CD4-positive, alpha-beta T cell (primary cell): ENCODE measurements at regions not wholly inside any gene's neighbourhood (a gene's known extent, or its start where the extent isn't known, plus 50 kb on each side); places are given as distances from the start of the nearest gene placed in this dataset.
"Not testable (repeated sequence)": the region's sequence is repeated elsewhere in the genome, so short reads cannot be mapped to it uniquely, and the experiment has no call there.

ENCODE experiments used
- ATAC-seq: fragments of 200-7000 bp; cut with Tn5 transposase; one replicate; pipeline ENCODE4 v1.10.0; 2022; ENCODE audit warnings: mild to moderate bottlenecking; ENCODE audit not compliant: poor library complexity
- CTCF ChIA-PET: fragments of 350-600 bp; sonication (Branson Sonifier 250); formaldehyde crosslinking; loops from one replicate; lab custom pipeline; 2021; ENCODE audit warnings: antibody characterized with exemption, inconsistent platforms; lab: Charles Lee
- POLR2A ChIA-PET: fragments of 350-600 bp; sonication (Branson Sonifier 250); formaldehyde crosslinking; loops from one replicate; lab custom pipeline; 2021; ENCODE audit warnings: antibody characterized with exemption, inconsistent platforms; lab: Charles Lee
- DNase-seq, 14 experiments: peaks; one replicate each; pipeline ENCODE4 v3.0.0-alpha.2; 2013 to 2020; ENCODE audit warnings: mixed read lengths in 2 of 14
- H3K27ac ChIP-seq, 2 donors: one replicate each; pipeline versions ENCODE4 v1.5.1 to v1.7.0; 2013; ENCODE audit warnings: low read length in 2 of 2, low read depth in 1 of 2, mild to moderate bottlenecking in 1 of 2
- H3K27me3 ChIP-seq, 2 experiments: 1 replicate in 1 of 2; 2 replicates in 1 of 2; pipeline versions ENCODE4 v1.6.1 to v1.7.0; 2013; ENCODE audit warnings: low read length in 2 of 2, control low read depth in 1 of 2, mild to moderate bottlenecking in 1 of 2, moderate library complexity in 1 of 2; ENCODE audit not compliant: insufficient read depth in 2 of 2, control insufficient read depth in 1 of 2
- H3K36me3 ChIP-seq: one replicate; pipeline ENCODE4 v1.6.1; 2013; ENCODE audit warnings: low read length, control low read depth; ENCODE audit not compliant: insufficient read depth
- H3K4me1 ChIP-seq: one replicate; pipeline ENCODE4 v1.6.1; 2013; ENCODE audit warnings: low read length, control low read depth; ENCODE audit not compliant: insufficient read depth
- H3K4me3 ChIP-seq: one replicate; pipeline ENCODE4 v1.5.1; 2013; ENCODE audit warnings: mild to moderate bottlenecking, low read length, moderate library complexity
- H3K9me3 ChIP-seq, 2 experiments: 1 replicate in 1 of 2; 2 replicates in 1 of 2; pipeline versions ENCODE4 v1.6.1 to v1.7.0; 2013; ENCODE audit warnings: low read length in 2 of 2, mild to moderate bottlenecking in 2 of 2, control low read depth in 1 of 2, moderate library complexity in 1 of 2; ENCODE audit not compliant: control insufficient read depth in 1 of 2, insufficient read depth in 1 of 2
- H3K27ac Mint-ChIP-seq: one replicate; pipeline ENCODE4 v1.8.0; 2020; ENCODE audit warnings: mixed read lengths
- H3K27me3 Mint-ChIP-seq: one replicate; pipeline ENCODE4 v1.8.0; 2021; ENCODE audit warnings: mixed read lengths
- H3K36me3 Mint-ChIP-seq: one replicate; pipeline ENCODE4 v1.8.0; 2021; ENCODE audit warnings: low read depth, mixed read lengths
- H3K4me1 Mint-ChIP-seq: one replicate; pipeline ENCODE4 v1.8.0; 2021; ENCODE audit warnings: low read depth, mixed read lengths
- H3K4me3 Mint-ChIP-seq: one replicate; pipeline ENCODE4 v1.8.0; 2020; ENCODE audit warnings: mild to moderate bottlenecking, mixed read lengths
- H3K9me3 Mint-ChIP-seq: one replicate; pipeline ENCODE4 v1.8.0; 2020; ENCODE audit warnings: mixed read lengths
- CTCF ChIP-seq: fragments of 200-600 bp; IDR thresholded peaks from one replicate; pipeline ENCODE4 v1.8.0; 2022; ENCODE audit warnings: antibody characterized with exemption, mild to moderate bottlenecking
- intact Hi-C, 2 experiments: fragments of 100-400 bp; cut with DNase I in 1 of 2; cut with micrococcal nuclease in 1 of 2; formaldehyde crosslinking; loops; one replicate each; pipeline versions ENCODE4 v1.15.1 to v1.9.0; 2023 to 2025; cut with DNase I, micrococcal nuclease

- H3K36me3 Mint-ChIP-seq: no peaks in the 10 kb centered on the region
- DNase-seq (no peak), ATAC-seq (no peak)
- no peak overlapping the region for H3K27ac ChIP-seq
- H3K4me1 ChIP-seq: no peaks in the 10 kb centered on the region
- no peaks in the 10 kb centered on the region for H3K4me1 Mint-ChIP-seq
- intact Hi-C loops: no loop called here
- no peaks in the 10 kb centered on the region for H3K9me3 ChIP-seq
- H3K9me3 Mint-ChIP-seq: no peaks in the 10 kb centered on the region
- H3K27ac Mint-ChIP-seq: no peak overlapping the region
- H3K4me3 Mint-ChIP-seq: no peak overlapping the region
- no peak for TF ChIP-seq CTCF
- H3K36me3 ChIP-seq: no peaks in the 10 kb centered on the region
- H3K4me3 ChIP-seq: no peak overlapping the region
- POLR2A ChIA-PET: no interaction called here
- CTCF ChIA-PET: no interaction called here
- no peaks in the 10 kb centered on the region for H3K27me3 ChIP-seq
- H3K27me3 Mint-ChIP-seq: no peaks in the 10 kb centered on the region
These were observed 541.9 kb upstream of the BOD1L1 start for GRCh38 chr4:14169460-14169859.

GRCh38 chr4:14169940-14170339 is 542.4 kb upstream of the BOD1L1 start:
- intact Hi-C loops, H3K4me3 Mint-ChIP-seq, DNase-seq, H3K4me1 ChIP-seq, CTCF ChIA-PET, H3K9me3 Mint-ChIP-seq, H3K4me1 Mint-ChIP-seq, ATAC-seq, H3K27me3 ChIP-seq, H3K27ac Mint-ChIP-seq, H3K27ac ChIP-seq, H3K36me3 ChIP-seq, H3K36me3 Mint-ChIP-seq, POLR2A ChIA-PET, H3K4me3 ChIP-seq, H3K27me3 Mint-ChIP-seq, H3K9me3 ChIP-seq: not testable (repeated sequence)

GRCh38 chr4:14176613-14177012 is 549.1 kb upstream of the BOD1L1 start:
- no peaks in the 10 kb centered on the region for H3K27me3 ChIP-seq
- CTCF ChIA-PET: no interaction called here
- Mint-ChIP-seq H3K4me1 (peaks cover 32% of the 10 kb centered on the region), H3K36me3 (no peaks in the 10 kb centered on the region), H3K9me3 (no peaks in the 10 kb centered on the region), H3K27ac (peak overlapping the region; percentile 75), H3K27me3 (no peaks in the 10 kb centered on the region), H3K4me3 (no peak overlapping the region)
- H3K36me3 ChIP-seq: no peaks in the 10 kb centered on the region
- H3K27ac ChIP-seq: no peak overlapping the region
- intact Hi-C loops: no loop called here
- no peak for TF ChIP-seq CTCF
- ATAC-seq (no peak), DNase-seq (no peak)
- no peak overlapping the region for H3K4me3 ChIP-seq
- no peaks in the 10 kb centered on the region for H3K9me3 ChIP-seq
- POLR2A ChIA-PET: no interaction called here
- H3K4me1 ChIP-seq: peaks cover 10% of the 10 kb centered on the region

GRCh38 chr4:14177987-14178386 is 550.5 kb upstream of the BOD1L1 start:
- Mint-ChIP-seq H3K27ac (peak overlapping the region; percentile 75), H3K36me3 (no peaks in the 10 kb centered on the region), H3K9me3 (no peaks in the 10 kb centered on the region), H3K27me3 (no peaks in the 10 kb centered on the region), H3K4me3 (peak overlapping the region; percentile 59), H3K4me1 (peaks cover 32% of the 10 kb centered on the region)
- ChIA-PET POLR2A (no interaction called here), CTCF (no interaction called here)
- Histone ChIP-seq H3K4me3 (no peak overlapping the region), H3K27ac (peak overlapping the region in 1 of 2 donors; percentile 24), H3K4me1 (peaks cover 10% of the 10 kb centered on the region), H3K36me3 (no peaks in the 10 kb centered on the region), H3K27me3 (no peaks in the 10 kb centered on the region), H3K9me3 (no peaks in the 10 kb centered on the region)
- ATAC-seq (no peak), DNase-seq (no peak)
- intact Hi-C loops: no loop called here
- TF ChIP-seq CTCF: no peak
